Neuronal stem cell (in vitro differentiated cells): ENCODE measurements at regions not wholly inside any gene's neighbourhood (a gene's known extent, or its start where the extent isn't known, plus 50 kb on each side); places are given as distances from the start of the nearest gene placed in this dataset.

Source experiments
- DNase-seq: peaks from one replicate; pipeline ENCODE4 v3.0.0-alpha.2; 2013; ENCODE audit warnings: low spot score
- H2AFZ ChIP-seq: one replicate; pipeline ENCODE4 v1.6.1; 2013; ENCODE audit warnings: mild to moderate bottlenecking, low read length, inconsistent platforms
- H2AK5ac ChIP-seq: 2 replicates; pipeline ENCODE4 v1.6.1; 2013; ENCODE audit warnings: low read depth, mild to moderate bottlenecking, inconsistent platforms, low read length, moderate library complexity, mixed read lengths
- H2BK120ac ChIP-seq: 2 replicates; pipeline ENCODE4 v1.6.1; 2013; ENCODE audit warnings: low read depth, mild to moderate bottlenecking, inconsistent platforms, low read length, moderate library complexity, mixed read lengths
- H2BK12ac ChIP-seq: one replicate; pipeline ENCODE4 v1.6.1; 2013; ENCODE audit warnings: low read length, inconsistent platforms
- H2BK15ac ChIP-seq: 2 replicates; pipeline ENCODE4 v1.6.1; 2013; ENCODE audit warnings: mild to moderate bottlenecking, low read length, inconsistent platforms, mixed read lengths
- H2BK5ac ChIP-seq: one replicate; pipeline ENCODE4 v1.6.1; 2013; ENCODE audit warnings: inconsistent platforms, mild to moderate bottlenecking, low read length, moderate library complexity
- H3K14ac ChIP-seq: one replicate; pipeline ENCODE4 v1.6.1; 2013; ENCODE audit warnings: low read length, inconsistent platforms
- H3K18ac ChIP-seq: 2 replicates; pipeline ENCODE4 v1.6.1; 2013; ENCODE audit warnings: low read length, inconsistent platforms
- H3K23ac ChIP-seq: 2 replicates; pipeline ENCODE4 v1.6.1; 2013; ENCODE audit warnings: low read depth, mild to moderate bottlenecking, mixed read lengths, low read length, inconsistent platforms; ENCODE audit not compliant: poor library complexity
- H3K27ac ChIP-seq: replicated peaks from 3 replicates; pipeline ENCODE4 v1.5.1; 2013; ENCODE audit warnings: low read length, inconsistent platforms
- H3K27me3 ChIP-seq, 3 experiments: 2 replicates each; pipeline ENCODE4 v1.6.1; 2013; ENCODE audit warnings: low read length in 3 of 3, mild to moderate bottlenecking in 2 of 3, inconsistent platforms in 1 of 3, low read depth in 1 of 3, mixed read lengths in 1 of 3, moderate library complexity in 1 of 3; ENCODE audit not compliant: control insufficient read depth in 3 of 3, insufficient read depth in 3 of 3
- H3K36me3 ChIP-seq, 2 donors: replicated peaks in 1 of 2; 2 replicates each; pipeline ENCODE4 v1.6.1; 2013; ENCODE audit warnings: low read length in 2 of 2; ENCODE audit not compliant: control insufficient read depth in 2 of 2, insufficient read depth in 2 of 2
- H3K4ac ChIP-seq: 2 replicates; pipeline ENCODE4 v1.6.1; 2013; ENCODE audit warnings: inconsistent platforms, mild to moderate bottlenecking, low read length, moderate library complexity
- H3K4me1 ChIP-seq, 2 donors: 1 replicate in 1 of 2; 2 replicates in 1 of 2; pipeline ENCODE4 v1.6.1; 2013; ENCODE audit warnings: low read length in 2 of 2, low read depth in 1 of 2; ENCODE audit not compliant: control insufficient read depth in 2 of 2, insufficient read depth in 1 of 2
- H3K4me2 ChIP-seq: one replicate; pipeline ENCODE4 v1.6.1; 2013; ENCODE audit warnings: mild to moderate bottlenecking, low read length, inconsistent platforms; ENCODE audit not compliant: insufficient read depth, poor library complexity, severe bottlenecking
- H3K4me3 ChIP-seq, 2 donors: 2 replicates each; pipeline ENCODE4 v1.5.1; 2013; ENCODE audit warnings: low read length in 2 of 2, mild to moderate bottlenecking in 2 of 2, inconsistent platforms in 1 of 2, moderate library complexity in 1 of 2
- H3K79me1 ChIP-seq: one replicate; pipeline ENCODE4 v1.6.1; 2013; ENCODE audit warnings: low read depth, mild to moderate bottlenecking, inconsistent platforms, low read length, moderate library complexity
- H3K9ac ChIP-seq: one replicate; pipeline ENCODE4 v1.6.1; 2013; ENCODE audit warnings: mild to moderate bottlenecking, low read depth, low read length, inconsistent platforms; ENCODE audit not compliant: poor library complexity
- H3K9me3 ChIP-seq, 2 donors: replicated peaks in 1 of 2; 2 replicates each; pipeline versions ENCODE3 to v1.6.1; 2013; ENCODE audit warnings: low read length in 2 of 2, mild to moderate bottlenecking in 2 of 2, inconsistent platforms in 1 of 2, low read depth in 1 of 2, mixed read lengths in 1 of 2, moderate library complexity in 1 of 2; ENCODE audit not compliant: control insufficient read depth in 2 of 2, insufficient read depth in 1 of 2
- H4K8ac ChIP-seq: one replicate; pipeline ENCODE4 v1.6.1; 2013; ENCODE audit warnings: low read depth, mild to moderate bottlenecking, inconsistent platforms, low read length, moderate library complexity
- H4K91ac ChIP-seq: one replicate; pipeline ENCODE4 v1.6.1; 2013; ENCODE audit warnings: low read length, low read depth, mild to moderate bottlenecking, inconsistent platforms; ENCODE audit not compliant: poor library complexity
- WGBS, 2 donors: extraction: QIAGEN DNeasy Blood & Tissue Kit; methylation state at CpG; one replicate each; pipeline ENCODE4 v1.1.7; 2013; ENCODE audit warnings: missing lambda C conversion rate in 2 of 2, mixed read lengths in 1 of 2; ENCODE audit not compliant: insufficient read length in 2 of 2, insufficient replicate concordance in 1 of 2; ENCODE audit errors: extremely low coverage in 2 of 2; 5-methylcytosine and 5-hydroxymethylcytosine counted together

DNA sequence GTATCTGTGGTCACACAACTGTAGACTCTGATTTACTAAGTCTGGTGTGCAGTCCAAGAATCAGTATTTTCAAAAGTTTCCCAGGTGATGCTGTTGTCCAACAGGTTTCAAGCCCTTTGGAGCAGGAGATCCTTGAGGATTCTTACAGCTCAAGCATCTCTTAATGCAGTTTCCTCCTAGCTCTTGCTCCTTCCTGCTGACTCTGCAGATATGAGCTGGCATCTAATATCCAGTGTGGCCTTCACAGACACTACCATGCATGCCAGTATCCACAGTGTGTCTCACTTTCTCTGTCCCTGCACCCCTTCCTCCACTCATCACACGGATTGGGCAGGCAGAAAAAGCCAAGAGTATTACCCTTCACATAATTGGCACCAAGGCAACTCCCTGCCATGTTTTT is 182.2 kb upstream of the TNC start:
- no CpG with 5 or more reads among the region's 1 CpG for WGBS, 2 donors
- no peaks in the 10 kb centered on the region for H3K27me3 ChIP-seq

DNA sequence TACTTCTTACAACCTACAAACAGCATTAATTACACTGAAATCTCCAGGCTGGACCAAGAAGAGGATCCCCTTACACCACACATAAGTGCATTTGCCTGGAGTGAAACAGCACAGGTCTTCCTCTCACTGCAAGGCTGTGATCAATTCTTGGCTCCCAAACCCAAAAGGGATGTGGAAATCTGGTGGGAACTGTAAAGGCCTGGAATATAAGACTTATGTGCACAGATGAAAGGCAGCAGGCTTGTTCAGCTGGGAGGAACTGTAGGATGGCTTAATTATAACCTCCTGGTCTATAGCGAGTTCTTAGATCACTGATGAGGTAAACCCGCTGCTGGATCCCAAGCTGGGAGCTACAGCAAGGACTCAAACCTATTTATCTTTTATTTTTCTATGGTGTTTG is 182.9 kb upstream of the TNC start:
- Histone ChIP-seq H2AK5ac (no peak overlapping the region), H3K27ac (no peak overlapping the region), H4K91ac (no peak overlapping the region), H3K79me1 (no peaks in the 10 kb centered on the region), H2AFZ (no peak overlapping the region), H3K18ac (no peak overlapping the region), H3K14ac (no peak overlapping the region), H3K36me3 (no peaks in the 10 kb centered on the region), H3K27me3 (no peaks in the 10 kb centered on the region), H3K4me2 (no peak overlapping the region), H2BK120ac (no peak overlapping the region), H4K8ac (no peak overlapping the region), H3K4me3 (no peak overlapping the region), H2BK12ac (no peak overlapping the region), H2BK5ac (no peak overlapping the region), H3K9ac (no peak overlapping the region), H3K23ac (no peak overlapping the region), H3K9me3 (no peaks in the 10 kb centered on the region), H3K4ac (no peak overlapping the region), H3K4me1 (no peaks in the 10 kb centered on the region), H2BK15ac (no peak overlapping the region)
- no peak for DNase-seq
- no CpG with 5 or more reads among the region's 2 CpGs for WGBS, 2 donors

More for the DNA sequence above, 182.2 kb upstream of the TNC start:
- Histone ChIP-seq H3K4ac (no peak overlapping the region), H4K8ac (no peak overlapping the region), H3K27ac (no peak overlapping the region), H3K18ac (no peak overlapping the region), H3K4me2 (no peak overlapping the region), H2BK120ac (no peak overlapping the region), H3K9ac (no peak overlapping the region), H2BK5ac (no peak overlapping the region), H3K4me1 (no peaks in the 10 kb centered on the region), H3K23ac (no peak overlapping the region), H2AK5ac (no peak overlapping the region), H2BK12ac (no peak overlapping the region), H3K4me3 (no peak overlapping the region), H2BK15ac (no peak overlapping the region), H3K79me1 (no peaks in the 10 kb centered on the region), H3K9me3 (no peaks in the 10 kb centered on the region), H3K36me3 (no peaks in the 10 kb centered on the region), H3K14ac (no peak overlapping the region), H4K91ac (no peak overlapping the region), H2AFZ (no peak overlapping the region)
- no peak for DNase-seq

DNA sequence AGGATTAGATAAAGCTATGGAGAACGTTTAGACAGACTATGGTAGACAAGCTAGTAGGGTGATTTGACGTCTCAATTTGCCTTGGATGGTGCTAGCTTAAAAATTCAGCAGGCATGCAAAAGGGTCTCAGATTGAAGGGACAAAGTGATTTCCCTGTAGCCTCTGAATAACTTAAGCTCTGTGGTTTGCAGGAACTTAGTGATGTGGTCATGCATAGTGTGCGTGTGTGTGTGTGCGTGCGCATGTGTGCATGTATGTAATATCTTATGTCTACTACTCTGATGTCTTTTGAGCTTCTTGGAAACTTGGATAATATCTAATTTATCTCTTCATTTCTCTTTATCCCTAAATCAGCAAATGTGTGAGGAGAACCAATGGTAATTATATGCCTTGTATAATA is 183.6 kb upstream of the TNC start:
- H2BK120ac ChIP-seq, result no peak overlapping the region
- no peak overlapping the region for H4K91ac ChIP-seq
- H3K27me3 ChIP-seq, result no peaks in the 10 kb centered on the region
- no peak overlapping the region for H3K9ac ChIP-seq
- H2BK5ac ChIP-seq, result no peak overlapping the region
- no peak overlapping the region for H3K18ac ChIP-seq
- H2AK5ac ChIP-seq, result no peak overlapping the region
- H3K9me3 ChIP-seq, result no peaks in the 10 kb centered on the region
- no peak overlapping the region for H3K4me3 ChIP-seq
- no peak overlapping the region for H3K23ac ChIP-seq
- WGBS, 2 donors, result no CpG with 5 or more reads among the region's 5 CpGs
- H3K4ac ChIP-seq, result no peak overlapping the region
- no peaks in the 10 kb centered on the region for H3K4me1 ChIP-seq
- no peaks in the 10 kb centered on the region for H3K79me1 ChIP-seq
- H2AFZ ChIP-seq, result no peak overlapping the region
- no peak overlapping the region for H3K4me2 ChIP-seq
- no peak overlapping the region for H2BK12ac ChIP-seq
- no peak overlapping the region for H2BK15ac ChIP-seq
- DNase-seq, result no peak
- no peak overlapping the region for H3K27ac ChIP-seq
- no peak overlapping the region for H3K14ac ChIP-seq
- no peak overlapping the region for H4K8ac ChIP-seq
- no peaks in the 10 kb centered on the region for H3K36me3 ChIP-seq

DNA sequence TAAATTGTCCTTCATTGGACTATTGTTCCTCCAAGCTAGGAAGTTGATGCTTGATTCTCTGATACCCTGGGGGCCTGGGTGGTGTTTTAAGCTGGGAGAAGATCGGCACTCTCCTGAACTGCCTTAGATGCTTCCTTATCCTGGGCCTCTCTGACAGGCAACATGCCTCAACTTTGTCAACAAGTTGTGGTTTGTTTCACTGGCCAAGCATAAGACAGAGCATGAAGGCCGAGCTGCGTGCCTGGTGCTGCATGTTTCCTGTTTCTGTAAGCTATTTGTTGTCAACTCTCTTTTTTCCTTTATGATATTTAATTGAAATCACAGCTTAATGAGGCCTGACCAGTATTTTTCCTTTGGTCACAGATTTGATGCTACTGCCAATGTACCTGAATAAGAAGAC is 187.6 kb upstream of the TNC start:
- H4K8ac ChIP-seq, result no peak overlapping the region
- H2BK120ac ChIP-seq, result no peak overlapping the region
- H3K9me3 ChIP-seq, result no peaks in the 10 kb centered on the region
- H3K27ac ChIP-seq, result no peak overlapping the region
- H2AK5ac ChIP-seq, result no peak overlapping the region
- no peak for DNase-seq
- H3K14ac ChIP-seq, result no peak overlapping the region
- H2AFZ ChIP-seq, result peak overlapping the region; percentile 29
- no peak overlapping the region for H4K91ac ChIP-seq
- H3K4me3 ChIP-seq, result no peak overlapping the region
- no peak overlapping the region for H3K23ac ChIP-seq
- H3K27me3 ChIP-seq, result no peaks in the 10 kb centered on the region
- H3K4me1 ChIP-seq, result no peaks in the 10 kb centered on the region
- no peaks in the 10 kb centered on the region for H3K36me3 ChIP-seq
- no peak overlapping the region for H3K4me2 ChIP-seq
- no peak overlapping the region for H3K4ac ChIP-seq
- H3K79me1 ChIP-seq, result no peaks in the 10 kb centered on the region
- H3K18ac ChIP-seq, result no peak overlapping the region
- H3K9ac ChIP-seq, result no peak overlapping the region
- no peak overlapping the region for H2BK5ac ChIP-seq
- WGBS, 2 donors, result no CpG with 5 or more reads among the region's 3 CpGs
- no peak overlapping the region for H2BK12ac ChIP-seq
- H2BK15ac ChIP-seq, result no peak overlapping the region
